Tibial nerve (tissue), 4 donors: ENCODE measurements at regions not wholly inside any gene's neighbourhood (a gene's known extent, or its start where the extent isn't known, plus 50 kb on each side); places are given as distances from the start of the nearest gene placed in this dataset.

ENCODE experiments used
- DNase-seq, 2 donors: peaks; one replicate each; pipeline ENCODE4 v3.0.0-alpha.2; 2019; ENCODE audit warnings: low spot score in 2 of 2
- H3K27ac ChIP-seq, 4 donors: fragments of 200-600 bp; sonication (generic) in 3 of 4; one replicate each; pipeline ENCODE4 v1.5.1; 2017 to 2019; ENCODE audit warnings: mild to moderate bottlenecking in 1 of 4
- H3K27me3 ChIP-seq, 2 donors: fragments of 200-600 bp; sonication (generic) in 1 of 2; one replicate each; pipeline versions ENCODE4 v1.5.1 to v1.6.0; 2017 to 2019
- H3K36me3 ChIP-seq, 3 donors: fragments of 200-600 bp; sonication (generic); one replicate each; pipeline ENCODE4 v1.5.1; 2018 to 2019
- H3K4me1 ChIP-seq, 4 donors: fragments of 200-600 bp; sonication (generic) in 3 of 4; one replicate each; pipeline ENCODE4 v1.5.1; 2017 to 2019
- H3K4me3 ChIP-seq, 4 donors: fragments of 200-600 bp; sonication (generic) in 3 of 4; one replicate each; pipeline ENCODE4 v1.5.1; 2017 to 2019; ENCODE audit warnings: mild to moderate bottlenecking in 1 of 4, moderate library complexity in 1 of 4
- H3K9me3 ChIP-seq, 4 donors: fragments of 200-600 bp; sonication (generic) in 3 of 4; one replicate each; pipeline ENCODE4 v1.5.1; 2017 to 2019
- EP300 ChIP-seq, 2 donors: sonication (generic); formaldehyde crosslinking; IDR thresholded peaks; one replicate each; pipeline ENCODE4 v1.6.1; 2017; ENCODE audit warnings: antibody characterized with exemption in 2 of 2, mild to moderate bottlenecking in 1 of 2
- POLR2A ChIP-seq, 2 donors: fragments of 450-650 bp; IDR thresholded peaks; one replicate each; pipeline ENCODE4 v1.6.1; 2017; ENCODE audit warnings: antibody characterized with exemption in 2 of 2, mild to moderate bottlenecking in 2 of 2, moderate library complexity in 2 of 2
- WGBS, 2 donors: methylation state at CpG; one replicate each; pipeline ENCODE4 v1.1.5; 2018; 5-methylcytosine and 5-hydroxymethylcytosine counted together
- TF ChIP-seq, protein P1 (sequence below), 5 experiments: fragments of 200-600 bp in 3 of 5; fragments of 450-650 bp in 2 of 5; sonication (generic) in 3 of 5; IDR thresholded peaks; one replicate each; pipeline ENCODE4 v1.5.1; 2016 to 2019; ENCODE audit warnings: antibody characterized with exemption in 5 of 5, mild to moderate bottlenecking in 3 of 5, moderate library complexity in 2 of 5

- 20 to 27% methylated on average over 7 of the region's 7 CpGs for WGBS, 2 donors
- Histone ChIP-seq H3K27ac (no peak overlapping the region), H3K4me1 (peaks cover 0 to 15% (median 0%) of the 10 kb centered on the region in 4 donors), H3K9me3 (no peaks in the 10 kb centered on the region), H3K4me3 (no peak overlapping the region), H3K27me3 (peaks cover 0 to 59% of the 10 kb centered on the region in 2 donors), H3K36me3 (no peaks in the 10 kb centered on the region)
- TF ChIP-seq, protein P1, sequence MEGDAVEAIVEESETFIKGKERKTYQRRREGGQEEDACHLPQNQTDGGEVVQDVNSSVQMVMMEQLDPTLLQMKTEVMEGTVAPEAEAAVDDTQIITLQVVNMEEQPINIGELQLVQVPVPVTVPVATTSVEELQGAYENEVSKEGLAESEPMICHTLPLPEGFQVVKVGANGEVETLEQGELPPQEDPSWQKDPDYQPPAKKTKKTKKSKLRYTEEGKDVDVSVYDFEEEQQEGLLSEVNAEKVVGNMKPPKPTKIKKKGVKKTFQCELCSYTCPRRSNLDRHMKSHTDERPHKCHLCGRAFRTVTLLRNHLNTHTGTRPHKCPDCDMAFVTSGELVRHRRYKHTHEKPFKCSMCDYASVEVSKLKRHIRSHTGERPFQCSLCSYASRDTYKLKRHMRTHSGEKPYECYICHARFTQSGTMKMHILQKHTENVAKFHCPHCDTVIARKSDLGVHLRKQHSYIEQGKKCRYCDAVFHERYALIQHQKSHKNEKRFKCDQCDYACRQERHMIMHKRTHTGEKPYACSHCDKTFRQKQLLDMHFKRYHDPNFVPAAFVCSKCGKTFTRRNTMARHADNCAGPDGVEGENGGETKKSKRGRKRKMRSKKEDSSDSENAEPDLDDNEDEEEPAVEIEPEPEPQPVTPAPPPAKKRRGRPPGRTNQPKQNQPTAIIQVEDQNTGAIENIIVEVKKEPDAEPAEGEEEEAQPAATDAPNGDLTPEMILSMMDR (IDR thresholded peaks at IDR 0.05) = no peak
- TF ChIP-seq POLR2A (IDR thresholded peaks at IDR 0.05) (no peak), EP300 (IDR thresholded peaks at IDR 0.05) (no peak)
- no peak for DNase-seq
Measured at GRCh38 chr20:56929606-56930005, 300.5 kb downstream of the TFAP2C start.

DNA sequence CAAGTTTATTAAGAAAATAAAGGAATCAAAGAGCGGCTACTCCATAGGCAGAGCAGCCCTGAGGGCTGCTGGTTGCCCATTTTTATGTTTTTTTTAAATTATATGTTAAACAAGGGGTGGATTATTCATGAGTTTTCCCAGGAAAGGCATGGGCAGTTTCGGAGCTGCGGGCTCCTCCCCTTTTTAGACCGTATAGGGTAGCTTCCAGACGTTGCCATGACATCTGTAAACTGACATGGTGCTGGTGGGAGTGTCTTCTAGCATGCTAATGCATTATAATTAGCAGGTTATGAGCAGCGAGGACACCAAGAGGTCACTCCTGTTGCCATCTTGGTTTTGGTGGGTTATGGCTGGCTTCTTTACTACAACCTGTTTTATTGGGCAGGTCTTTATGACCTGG, 301.8 kb downstream of the TFAP2C start:
- 75 to 81% methylated on average over 6 of the region's 6 CpGs for WGBS, 2 donors
- Histone ChIP-seq H3K36me3 (no peaks in the 10 kb centered on the region), H3K27ac (no peak overlapping the region), H3K27me3 (peaks cover 0 to 47% of the 10 kb centered on the region in 2 donors), H3K4me1 (peaks cover 0 to 10% (median 0%) of the 10 kb centered on the region in 4 donors), H3K4me3 (no peak overlapping the region), H3K9me3 (no peaks in the 10 kb centered on the region)
- TF ChIP-seq POLR2A (IDR thresholded peaks at IDR 0.05) (no peak), EP300 (IDR thresholded peaks at IDR 0.05) (no peak)
- DNase-seq = no peak

DNA sequence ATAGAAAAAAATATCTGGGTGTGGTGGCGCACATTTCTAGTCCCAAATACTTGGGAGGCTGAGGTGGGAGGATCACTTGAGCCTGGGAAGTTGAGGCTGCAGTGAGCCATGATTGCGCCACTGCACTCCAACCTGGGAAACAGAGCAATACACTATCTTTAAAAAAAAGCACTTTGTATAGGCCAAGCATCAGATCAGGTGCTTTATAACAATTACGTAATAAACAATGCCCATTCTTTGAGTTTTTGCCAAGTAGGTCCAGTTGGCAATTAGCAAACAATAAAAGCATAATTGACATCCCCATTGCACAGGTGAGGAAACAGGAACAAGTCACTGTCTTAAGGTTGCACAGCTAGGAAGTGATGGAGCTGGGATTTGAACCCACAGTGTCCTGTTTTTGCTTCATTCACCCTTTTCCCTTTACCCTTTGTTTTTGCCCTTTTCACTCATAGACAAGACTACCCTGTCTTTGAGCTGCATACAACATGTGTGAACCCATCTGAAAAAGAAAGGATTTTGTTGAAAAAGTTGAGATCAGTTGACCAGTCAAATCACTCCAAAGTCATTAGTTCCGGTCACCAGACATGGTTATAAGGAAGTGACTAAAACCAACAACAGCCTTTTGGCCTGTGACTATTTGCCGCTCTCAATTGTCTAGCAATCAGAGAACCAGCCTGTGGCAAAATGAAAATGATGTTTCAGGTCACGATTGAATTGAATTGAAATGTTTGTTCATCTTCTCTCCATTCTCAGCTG, 303.6 kb downstream of the TFAP2C start:
- TF ChIP-seq POLR2A (IDR thresholded peaks at IDR 0.05) = no peak
- TF ChIP-seq, protein P1 (IDR thresholded peaks at IDR 0.05) = no peak
- no peak for TF ChIP-seq EP300 (IDR thresholded peaks at IDR 0.05)
- H3K4me3 ChIP-seq = no peak overlapping the region
- H3K4me1 ChIP-seq = peaks cover 0 to 7% (median 0%) of the 10 kb centered on the region in 4 donors
- H3K27me3 ChIP-seq = peaks cover 0 to 30% of the 10 kb centered on the region in 2 donors
- DNase-seq = no peak
- no peak overlapping the region for H3K27ac ChIP-seq
- H3K36me3 ChIP-seq = no peaks in the 10 kb centered on the region
- 67 to 82% methylated on average over 6 of the region's 6 CpGs for WGBS, 2 donors
- no peaks in the 10 kb centered on the region for H3K9me3 ChIP-seq

DNA sequence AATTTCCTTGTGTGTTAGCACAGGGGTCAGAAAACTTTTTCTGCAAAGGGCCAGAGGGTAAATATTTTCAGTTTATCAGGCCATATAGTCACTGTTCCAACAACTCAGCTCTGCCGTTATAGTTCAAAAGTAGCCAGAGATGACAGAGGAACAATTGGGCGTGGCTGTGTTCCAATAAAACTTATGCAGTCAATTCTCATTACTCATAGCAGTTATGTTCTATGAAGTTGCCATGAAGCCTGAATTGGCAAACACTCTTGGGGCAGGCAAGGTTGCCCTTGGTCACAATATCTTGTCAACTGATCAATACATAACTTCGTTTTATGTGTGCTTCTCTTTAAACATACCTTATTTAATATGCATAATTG, 304.2 kb downstream of the TFAP2C start:
- no peak for TF ChIP-seq EP300 (IDR thresholded peaks at IDR 0.05)
- TF ChIP-seq POLR2A (IDR thresholded peaks at IDR 0.05) = no peak
- TF ChIP-seq, protein P1 (IDR thresholded peaks at IDR 0.05) = no peak
- Histone ChIP-seq H3K27me3 (peaks cover 0 to 25% of the 10 kb centered on the region in 2 donors), H3K36me3 (no peaks in the 10 kb centered on the region), H3K27ac (no peak overlapping the region), H3K9me3 (no peaks in the 10 kb centered on the region), H3K4me1 (peaks cover 0 to 7% (median 0%) of the 10 kb centered on the region in 4 donors), H3K4me3 (no peak overlapping the region)
- DNase-seq = no peak
- 57 to 60% methylated on average over 3 of the region's 3 CpGs for WGBS, 2 donors

DNA sequence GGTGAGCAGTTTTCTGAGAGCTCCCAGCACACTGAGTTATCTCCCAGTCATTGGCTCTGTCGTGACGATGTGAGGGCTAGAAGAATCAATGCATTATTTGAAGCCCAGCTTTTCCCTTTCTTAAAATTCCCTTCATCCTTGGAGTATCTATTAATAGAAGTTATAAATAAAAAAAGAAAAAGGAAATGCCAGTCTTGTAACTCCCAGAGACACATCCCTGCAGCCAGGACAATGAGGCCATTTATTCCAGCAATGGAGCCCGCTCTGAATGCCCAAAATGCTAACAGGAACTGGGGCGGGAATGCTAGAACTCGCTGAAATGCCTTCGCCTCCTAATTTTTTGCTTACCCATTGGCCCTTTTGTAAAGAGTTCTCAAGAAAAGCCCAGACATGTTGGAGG, 305.8 kb downstream of the TFAP2C start:
- DNase-seq = no peak
- TF ChIP-seq, protein P1 (IDR thresholded peaks at IDR 0.05) = no peak
- TF ChIP-seq EP300 (IDR thresholded peaks at IDR 0.05) = no peak
- TF ChIP-seq POLR2A (IDR thresholded peaks at IDR 0.05) = no peak
- Histone ChIP-seq H3K9me3 (no peaks in the 10 kb centered on the region), H3K4me1 (peaks cover 0 to 7% (median 0%) of the 10 kb centered on the region in 4 donors), H3K4me3 (no peak overlapping the region), H3K27me3 (peaks cover 0 to 9% of the 10 kb centered on the region in 2 donors), H3K36me3 (no peaks in the 10 kb centered on the region), H3K27ac (no peak overlapping the region)
- 46% methylated on average over 6 of the region's 6 CpGs for WGBS, 2 donors
